Skin of body (tissue), 1 donor: ENCODE measurements at regions not wholly inside any gene's neighbourhood (a gene's known extent, or its start where the extent isn't known, plus 50 kb on each side); places are given as distances from the start of the nearest gene placed in this dataset.

Experiments used
- DNase-seq: peaks from one replicate; lab custom pipeline; 2025; lab: John Stamatoyannopoulos, UW

GRCh38 chr5:126182971-126183695 is 240.1 kb upstream of the GRAMD2B start:
- DNase-seq, result peak; percentile 6

DNA sequence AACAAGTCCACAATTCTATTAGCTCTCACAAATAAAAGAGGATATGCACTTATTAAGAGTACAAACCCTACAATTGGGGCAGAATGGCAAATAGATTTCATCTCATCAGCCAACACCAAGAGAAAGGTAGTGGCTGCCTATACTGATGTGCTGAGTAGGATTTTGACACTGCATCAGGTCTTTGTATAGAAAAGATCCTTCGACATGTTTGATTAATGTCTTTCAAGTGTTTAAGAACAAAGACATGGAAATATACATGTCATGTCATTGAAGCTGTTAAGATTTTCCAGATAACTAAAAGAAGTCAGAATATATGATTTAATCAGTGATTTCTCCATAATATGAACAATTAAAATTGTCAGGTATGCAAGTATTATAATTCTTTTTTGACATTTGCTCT is 238.7 kb upstream of the GRAMD2B start:
- DNase-seq, result no peak

GRCh38 chr5:126186210-126186609 is 237.0 kb upstream of the GRAMD2B start:
- no peak for DNase-seq

DNA sequence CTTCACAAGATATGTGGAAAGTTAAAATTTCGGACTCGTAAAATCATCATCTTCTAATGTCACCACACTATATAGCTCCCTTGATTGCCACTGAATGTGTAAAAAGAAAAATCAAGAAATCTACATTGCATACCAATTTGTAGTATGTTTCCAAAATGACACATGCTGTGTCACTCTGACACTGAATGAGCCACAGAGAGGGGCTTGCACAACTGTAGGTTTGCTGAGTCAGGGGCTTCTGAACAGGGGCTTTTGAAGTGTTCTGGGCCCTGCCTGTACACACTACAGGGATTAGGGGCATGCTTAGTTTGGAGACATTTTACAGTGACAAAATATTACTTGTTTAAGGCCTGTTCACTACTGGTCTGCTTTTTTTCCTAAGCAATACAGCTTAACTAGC is 234.4 kb upstream of the GRAMD2B start:
- no peak for DNase-seq

- DNase-seq, result no peak
These were observed 234.0 kb upstream of the GRAMD2B start for GRCh38 chr5:126189231-126189630.

DNA sequence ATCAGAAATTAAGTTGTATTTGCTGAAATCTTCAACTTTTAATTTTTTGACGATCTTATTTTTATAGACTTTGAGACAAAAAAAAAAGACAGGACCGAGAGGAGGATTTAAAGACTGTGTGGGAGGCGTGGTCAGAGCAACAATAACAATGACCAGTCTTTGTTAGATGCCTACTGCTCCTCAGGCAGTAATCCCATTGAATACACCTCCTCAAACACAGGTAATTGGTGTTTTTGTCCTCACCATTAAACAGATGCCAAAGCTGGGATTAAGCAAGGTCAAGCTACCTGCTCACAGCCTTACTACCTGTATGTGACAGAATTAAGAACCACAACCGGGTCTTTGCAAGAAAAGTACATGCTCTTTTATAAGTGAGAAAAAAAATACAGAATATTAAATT is 233.3 kb upstream of the GRAMD2B start:
- DNase-seq, result no peak

DNA sequence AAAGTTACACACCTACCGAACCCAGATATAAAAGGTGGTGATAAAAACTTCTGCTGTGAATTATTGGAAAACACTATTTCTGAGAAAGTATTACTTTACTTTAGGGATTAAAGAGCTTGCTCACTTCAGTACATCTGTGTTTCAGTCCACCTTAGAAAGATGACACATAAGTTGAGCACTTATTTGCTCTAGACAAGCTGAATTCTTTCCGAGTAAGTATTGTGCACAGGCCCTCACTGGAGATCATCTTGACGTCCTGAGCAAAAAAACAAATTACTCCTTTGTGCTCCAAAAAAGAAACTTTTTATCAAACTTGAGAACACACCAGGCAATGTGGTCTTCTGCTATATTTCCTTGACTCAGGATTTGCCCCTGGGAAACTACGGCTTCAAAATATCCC is 231.0 kb upstream of the GRAMD2B start:
- DNase-seq, result no peak

GRCh38 chr5:126195410-126196100 is 227.7 kb upstream of the GRAMD2B start:
- no peak for DNase-seq

DNA sequence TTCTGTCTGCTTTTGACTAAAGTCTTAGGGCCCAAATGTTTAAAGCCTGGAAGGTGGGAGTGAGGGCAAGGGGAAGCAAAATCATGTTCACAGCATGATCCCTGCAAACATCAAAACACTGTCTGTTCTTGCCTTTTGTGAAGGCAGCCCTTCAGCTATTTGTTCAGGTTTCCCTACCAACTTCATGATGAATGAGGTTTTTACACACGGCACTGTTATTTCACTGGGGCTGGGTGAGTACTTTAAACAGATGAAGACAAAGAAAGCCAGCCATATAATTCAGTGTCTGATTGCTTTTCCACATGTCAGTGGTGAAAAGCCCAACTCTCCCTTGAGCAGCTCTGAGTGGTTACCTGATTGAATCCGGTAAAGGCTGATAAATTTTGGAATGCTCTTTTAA is 224.7 kb upstream of the GRAMD2B start:
- DNase-seq, result no peak

DNA sequence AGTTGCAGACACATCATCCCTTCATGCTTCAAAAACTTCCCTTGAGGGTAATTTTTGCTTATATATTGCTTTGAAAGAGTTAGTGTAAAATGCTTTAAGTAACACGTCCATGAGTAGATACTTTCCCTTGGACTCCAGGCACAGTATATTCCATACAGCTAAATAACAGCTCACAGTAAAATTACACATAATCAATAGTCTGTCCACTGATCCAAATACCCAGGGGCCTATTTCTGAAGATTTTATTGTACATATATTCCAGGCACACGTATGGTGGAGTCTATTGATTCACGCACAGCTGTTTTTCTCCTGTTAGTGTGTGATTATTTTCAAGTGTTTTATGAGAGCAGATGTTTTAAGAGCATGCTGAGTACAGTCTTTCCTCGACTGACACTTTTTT is 223.7 kb upstream of the GRAMD2B start:
- DNase-seq, result no peak

DNA sequence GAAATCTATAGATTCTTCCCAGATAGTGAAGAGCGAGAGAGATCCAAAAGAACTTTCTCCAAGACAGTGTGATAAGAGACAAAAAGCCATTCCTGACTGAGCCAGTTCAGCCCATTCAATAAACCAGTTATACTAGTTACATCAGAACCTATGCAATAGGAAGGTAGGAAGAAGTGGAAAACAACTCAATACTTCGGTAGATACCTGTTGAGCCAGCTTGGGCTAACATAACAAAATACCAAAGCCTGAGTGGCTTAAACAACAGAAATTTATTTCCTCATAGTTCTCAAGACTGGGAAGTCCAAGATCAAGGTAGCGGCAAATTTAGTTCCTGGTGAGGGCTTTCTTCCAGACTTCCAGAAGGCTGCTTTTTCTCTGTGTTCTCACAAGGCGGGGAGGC is 214.5 kb upstream of the GRAMD2B start:
- DNase-seq, result no peak

DNA sequence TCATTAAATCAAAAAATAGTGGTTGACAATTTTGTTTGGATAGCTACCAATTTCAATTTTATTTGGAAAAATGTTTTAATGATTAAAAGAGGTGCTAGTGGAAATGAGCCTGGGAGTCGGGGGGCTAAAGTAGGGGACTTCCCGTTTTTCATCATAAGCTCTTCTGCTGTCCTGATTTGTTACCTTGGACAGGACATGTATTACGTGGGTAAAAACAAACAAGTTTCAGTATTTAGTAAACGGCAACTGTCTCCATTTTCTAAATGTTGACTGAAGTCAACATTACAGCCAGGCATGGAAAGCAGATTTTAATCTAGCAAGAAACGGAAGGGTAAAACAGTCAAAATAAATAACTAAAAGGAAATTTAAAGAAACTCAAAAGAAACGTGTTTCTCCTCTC is 212.3 kb upstream of the GRAMD2B start:
- DNase-seq, result no peak

DNA sequence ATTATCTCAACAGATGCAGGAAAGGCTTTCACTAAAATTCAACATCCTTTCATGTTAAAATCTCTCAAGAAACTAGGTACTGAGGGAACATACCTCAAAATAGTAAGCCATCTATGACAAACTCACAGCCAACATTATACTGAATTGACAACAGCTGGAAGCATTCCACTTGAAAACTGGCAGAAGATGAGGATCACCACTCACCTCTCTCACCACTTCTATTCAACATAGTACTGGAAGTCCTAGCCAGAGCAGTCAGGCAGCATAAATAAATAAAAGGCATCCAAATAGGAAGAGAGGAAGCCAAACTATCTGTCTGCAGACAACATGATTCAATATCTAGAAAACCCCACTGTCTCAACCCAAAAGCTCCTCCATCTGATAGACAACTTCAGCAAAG is 203.6 kb upstream of the GRAMD2B start:
- no peak for DNase-seq

GRCh38 chr5:126220725-126221124 is 202.5 kb upstream of the GRAMD2B start:
- DNase-seq, result no peak

- DNase-seq, result no peak
These were observed 194.3 kb upstream of the GRAMD2B start for GRCh38 chr5:126228934-126229333.

DNA sequence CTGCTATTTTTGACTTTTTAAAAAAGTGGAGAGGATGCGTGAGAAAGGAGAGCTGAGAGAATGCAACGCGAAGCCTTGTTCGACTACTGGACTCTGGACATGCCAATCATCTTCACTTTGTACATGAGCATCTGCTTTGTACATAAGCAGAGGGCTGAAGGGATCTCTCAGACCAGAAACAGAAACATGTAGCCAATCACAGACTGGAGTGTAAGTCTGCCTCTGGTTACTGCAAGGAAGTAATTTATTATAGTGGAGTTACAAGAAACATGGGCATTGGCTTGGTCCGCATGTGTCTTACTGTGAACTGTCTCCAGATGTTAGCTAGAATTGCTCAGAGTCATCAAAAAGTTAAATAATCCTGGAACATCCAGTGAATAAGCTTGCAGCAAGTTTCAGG is 190.0 kb upstream of the GRAMD2B start:
- DNase-seq, result peak; percentile 78

DNA sequence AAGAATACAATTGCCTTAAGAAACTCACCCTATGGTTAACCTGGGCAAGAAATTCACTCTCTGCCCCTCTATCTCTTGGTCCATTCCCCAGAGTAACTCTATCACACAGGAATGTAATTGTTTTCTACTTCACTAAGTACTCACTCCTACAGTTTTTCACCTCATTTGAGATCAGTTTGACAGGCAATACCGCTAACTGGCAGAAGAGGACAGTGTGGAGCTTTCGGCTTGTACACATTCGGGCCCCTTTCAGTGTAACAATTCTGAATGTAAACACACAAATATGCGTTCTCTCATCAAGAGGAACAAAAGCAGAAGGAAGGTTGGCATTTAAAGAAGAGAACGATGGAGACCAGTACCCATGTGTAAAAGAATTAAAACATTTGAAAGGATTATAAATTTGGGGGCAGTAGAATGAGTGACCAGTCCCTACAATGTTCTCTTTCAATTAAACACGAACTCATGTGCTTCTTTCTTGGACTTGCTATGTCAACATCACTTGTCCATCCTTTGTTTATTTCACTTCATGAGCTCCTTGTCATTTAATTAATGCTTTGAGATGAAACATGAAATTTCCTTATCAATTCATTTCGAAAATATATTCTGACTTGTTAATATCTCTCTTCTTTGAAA is 188.5 kb upstream of the GRAMD2B start:
- peak; percentile 1 for DNase-seq

DNA sequence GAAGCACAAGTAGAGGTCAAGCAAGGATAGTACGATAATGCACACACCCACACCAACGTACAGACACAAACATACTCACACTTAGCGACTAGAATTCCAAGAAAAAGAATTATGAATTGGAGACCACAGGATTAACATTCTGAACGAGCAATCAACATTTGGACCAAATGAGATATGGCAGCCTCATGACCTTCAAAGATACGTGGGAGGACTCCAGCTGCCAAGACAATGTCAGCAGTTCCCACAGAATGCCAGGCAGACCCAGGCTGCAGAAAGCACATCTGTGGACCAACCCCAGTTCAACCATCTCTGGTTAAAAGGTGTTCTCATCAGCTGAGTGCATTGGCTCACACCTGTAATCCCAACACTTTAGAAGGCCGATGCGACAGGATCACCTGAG is 187.6 kb upstream of the GRAMD2B start:
- no peak for DNase-seq

- DNase-seq, result no peak
These were observed 186.2 kb upstream of the GRAMD2B start for GRCh38 chr5:126236994-126237393.

DNA sequence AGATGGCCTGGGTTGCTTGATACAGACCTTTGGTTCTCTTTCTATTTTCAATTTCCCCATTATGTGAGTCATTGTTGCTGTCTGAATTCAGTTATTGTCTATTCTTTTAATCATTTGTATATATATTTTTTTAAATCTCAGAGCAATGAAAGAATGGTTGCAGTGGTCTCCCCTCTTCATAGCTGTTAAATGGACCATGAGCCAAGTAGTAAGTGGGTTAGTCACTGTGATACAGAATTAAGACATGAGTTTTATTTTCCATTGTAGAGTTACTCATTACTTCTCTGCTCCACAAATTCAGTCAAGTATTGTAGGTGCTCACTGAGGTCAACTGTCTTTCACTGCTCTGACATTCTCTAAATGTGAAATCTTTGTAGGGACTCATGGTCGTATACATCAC is 174.6 kb upstream of the GRAMD2B start:
- no peak for DNase-seq

GRCh38 chr5:126251024-126251423 is 172.2 kb upstream of the GRAMD2B start:
- DNase-seq, result no peak

DNA sequence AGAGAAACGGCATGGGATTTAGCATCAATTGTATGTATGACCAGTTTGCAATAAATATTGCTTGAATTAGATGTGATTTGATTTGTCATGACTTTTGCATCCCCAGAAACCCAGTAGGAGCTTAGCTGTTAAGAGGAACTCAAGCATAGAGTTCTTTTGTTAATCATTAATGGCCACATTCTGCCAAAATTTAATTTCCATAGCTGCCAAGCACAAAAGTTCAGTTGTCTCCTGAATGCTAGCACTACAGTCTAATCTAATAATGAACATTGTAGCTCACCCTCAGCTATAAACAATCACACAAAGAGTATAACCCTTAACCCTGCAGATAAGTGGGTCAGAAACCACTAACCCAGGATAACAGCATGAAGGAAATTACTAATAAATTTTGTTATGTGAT is 169.8 kb upstream of the GRAMD2B start:
- no peak for DNase-seq
